GM12892 (cell line): ENCODE measurements at regions not wholly inside any gene's neighbourhood (a gene's known extent, or its start where the extent isn't known, plus 50 kb on each side); places are given as distances from the start of the nearest gene placed in this dataset.

Source experiments
- POLR2A ChIP-seq: IDR thresholded peaks from 2 replicates; pipeline ENCODE4 v1.6.1; 2011; ENCODE audit warnings: low read depth, low read length, control low read depth
- POLR2AphosphoS5 ChIP-seq: IDR thresholded peaks from 2 replicates; pipeline ENCODE4 v1.6.1; 2011; ENCODE audit warnings: low read depth, low read length, control low read depth
- TAF1 ChIP-seq: IDR thresholded peaks from 2 replicates; pipeline ENCODE4 v1.6.1; 2011; ENCODE audit warnings: low read depth, mild to moderate bottlenecking, control low read depth, low read length, borderline replicate concordance

DNA sequence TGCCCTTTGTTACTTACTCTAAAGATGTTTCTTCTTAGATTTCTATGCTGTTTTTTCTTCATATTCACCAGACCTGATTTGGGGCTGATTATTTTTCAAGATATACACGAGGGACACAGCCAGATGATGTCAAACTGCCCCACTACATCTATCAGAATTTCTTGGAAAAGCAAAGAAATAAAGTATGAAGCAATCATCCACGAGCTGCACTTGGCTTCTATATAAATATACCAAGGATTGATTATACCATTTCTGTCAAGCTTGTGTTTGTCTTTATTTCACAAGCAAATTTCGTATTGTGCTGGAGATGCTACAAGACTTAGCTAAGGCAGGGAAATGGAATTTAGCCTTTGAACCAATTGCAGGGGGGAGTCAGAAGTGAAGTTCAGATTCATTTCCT lies 715.1 kb upstream of the NR2F2 start:
- TF ChIP-seq POLR2A (no peak), POLR2AphosphoS5 (no peak), TAF1 (no peak)
